ENCODE measurements at regions not wholly inside any gene's neighbourhood (a gene's known extent, or its start where the extent isn't known, plus 50 kb on each side); places are given as distances from the start of the nearest gene placed in this dataset.

GRCh38 chr4:119688446-119688845 is 59.8 kb upstream of the PDE5A start:
- TF ChIP-seq CTCF (conservative IDR thresholded peaks at IDR 0.05) (no peak), ZFX (IDR thresholded peaks at IDR 0.05) (no peak)
